ENCODE measurements at regions not wholly inside any gene's neighbourhood (a gene's known extent, or its start where the extent isn't known, plus 50 kb on each side); places are given as distances from the start of the nearest gene placed in this dataset.

DNA sequence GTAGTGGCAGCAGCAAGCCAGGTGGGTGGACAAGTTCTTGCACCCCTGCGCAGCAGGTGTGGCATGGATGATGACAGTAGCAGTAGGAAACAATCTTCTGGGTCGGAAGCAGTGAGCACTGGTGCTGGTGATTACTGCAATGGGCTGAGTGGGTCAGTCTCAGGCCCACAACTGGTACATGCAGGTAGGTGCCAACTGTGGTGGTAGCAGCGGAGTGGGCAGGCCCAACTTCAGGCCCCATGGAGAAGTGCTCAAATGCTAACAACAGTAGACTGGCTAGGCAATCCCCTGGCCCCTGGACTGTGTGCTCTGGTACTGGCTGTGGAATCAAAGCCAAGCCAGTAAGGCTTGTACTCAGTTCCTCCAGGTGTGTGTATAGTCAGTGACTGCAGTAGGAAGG is 413.7 kb downstream of the PDGFC start:
- TF ChIP-seq EZH2 (IDR thresholded peaks at IDR 0.05; ENCODE audit: borderline replicate concordance, low read depth, low read length, severe bottlenecking): no peak
- TF ChIP-seq, protein P1, sequence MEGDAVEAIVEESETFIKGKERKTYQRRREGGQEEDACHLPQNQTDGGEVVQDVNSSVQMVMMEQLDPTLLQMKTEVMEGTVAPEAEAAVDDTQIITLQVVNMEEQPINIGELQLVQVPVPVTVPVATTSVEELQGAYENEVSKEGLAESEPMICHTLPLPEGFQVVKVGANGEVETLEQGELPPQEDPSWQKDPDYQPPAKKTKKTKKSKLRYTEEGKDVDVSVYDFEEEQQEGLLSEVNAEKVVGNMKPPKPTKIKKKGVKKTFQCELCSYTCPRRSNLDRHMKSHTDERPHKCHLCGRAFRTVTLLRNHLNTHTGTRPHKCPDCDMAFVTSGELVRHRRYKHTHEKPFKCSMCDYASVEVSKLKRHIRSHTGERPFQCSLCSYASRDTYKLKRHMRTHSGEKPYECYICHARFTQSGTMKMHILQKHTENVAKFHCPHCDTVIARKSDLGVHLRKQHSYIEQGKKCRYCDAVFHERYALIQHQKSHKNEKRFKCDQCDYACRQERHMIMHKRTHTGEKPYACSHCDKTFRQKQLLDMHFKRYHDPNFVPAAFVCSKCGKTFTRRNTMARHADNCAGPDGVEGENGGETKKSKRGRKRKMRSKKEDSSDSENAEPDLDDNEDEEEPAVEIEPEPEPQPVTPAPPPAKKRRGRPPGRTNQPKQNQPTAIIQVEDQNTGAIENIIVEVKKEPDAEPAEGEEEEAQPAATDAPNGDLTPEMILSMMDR (IDR thresholded peaks at IDR 0.05; ENCODE audit: borderline replicate concordance, extremely low read depth, low read length, poor library complexity, severe bottlenecking): no peak
